CD4-positive, alpha-beta T cell treated with Interleukin-10 for 1 hour (primary cell): ENCODE measurements at regions not wholly inside any gene's neighbourhood (a gene's known extent, or its start where the extent isn't known, plus 50 kb on each side); places are given as distances from the start of the nearest gene placed in this dataset.

Experiments
- DNase-seq: peaks from one replicate; pipeline ENCODE4 v3.0.0-alpha.2; 2020

DNA sequence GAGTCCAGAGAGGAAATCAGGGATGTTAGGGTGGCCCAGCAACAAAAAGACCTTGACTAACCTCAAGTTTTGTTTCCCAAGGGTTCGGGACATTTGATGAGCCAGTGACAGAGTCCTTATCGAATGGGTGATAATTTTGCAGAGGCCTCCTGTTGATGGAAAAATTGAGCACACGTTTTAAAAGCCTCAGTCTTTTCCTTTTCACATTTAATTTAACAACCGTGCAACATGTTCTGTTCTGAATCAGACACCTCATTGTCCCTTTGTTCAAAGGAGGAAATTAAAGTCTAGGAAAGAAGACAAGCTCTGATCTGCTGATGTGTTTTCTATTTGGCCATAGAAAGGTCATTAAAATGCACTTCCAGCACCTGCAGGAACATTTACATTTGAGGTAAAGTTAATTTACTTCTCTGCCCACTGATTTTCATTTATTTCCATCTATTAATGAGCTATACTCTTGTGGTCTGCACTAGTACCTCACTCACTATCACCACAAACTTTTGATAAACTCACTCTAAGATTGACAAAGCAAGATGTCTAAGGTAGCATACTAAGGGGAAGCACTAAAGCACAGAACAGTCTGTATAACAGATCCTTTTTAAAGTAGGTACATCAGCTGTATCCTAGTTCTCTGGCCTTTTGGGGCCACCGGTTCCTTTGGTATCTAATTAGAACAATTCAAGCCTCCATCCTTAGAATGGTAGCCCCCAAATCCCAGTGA lies 147.0 kb downstream of the RPAP3 start:
- DNase-seq, result no peak

DNA sequence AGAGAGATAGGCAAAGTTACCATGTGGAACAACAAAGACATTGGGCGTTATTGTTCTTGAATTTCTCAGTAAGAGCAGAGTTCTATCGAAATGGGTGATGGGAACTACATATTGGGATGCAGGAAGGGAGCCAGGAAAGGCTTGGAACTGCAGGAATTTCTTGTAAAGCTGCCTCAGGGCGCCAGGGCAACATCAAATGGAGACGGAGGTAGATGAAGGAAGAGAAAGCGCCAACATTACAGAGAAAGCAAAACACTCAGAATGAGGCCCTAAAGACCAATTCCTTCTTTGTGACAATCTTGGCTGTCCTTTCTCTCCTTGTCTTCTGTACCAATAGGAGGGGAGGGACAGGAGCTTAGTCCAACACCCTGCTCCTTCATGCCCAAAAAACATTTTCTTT lies 148.4 kb downstream of the RPAP3 start:
- DNase-seq, result no peak

DNA sequence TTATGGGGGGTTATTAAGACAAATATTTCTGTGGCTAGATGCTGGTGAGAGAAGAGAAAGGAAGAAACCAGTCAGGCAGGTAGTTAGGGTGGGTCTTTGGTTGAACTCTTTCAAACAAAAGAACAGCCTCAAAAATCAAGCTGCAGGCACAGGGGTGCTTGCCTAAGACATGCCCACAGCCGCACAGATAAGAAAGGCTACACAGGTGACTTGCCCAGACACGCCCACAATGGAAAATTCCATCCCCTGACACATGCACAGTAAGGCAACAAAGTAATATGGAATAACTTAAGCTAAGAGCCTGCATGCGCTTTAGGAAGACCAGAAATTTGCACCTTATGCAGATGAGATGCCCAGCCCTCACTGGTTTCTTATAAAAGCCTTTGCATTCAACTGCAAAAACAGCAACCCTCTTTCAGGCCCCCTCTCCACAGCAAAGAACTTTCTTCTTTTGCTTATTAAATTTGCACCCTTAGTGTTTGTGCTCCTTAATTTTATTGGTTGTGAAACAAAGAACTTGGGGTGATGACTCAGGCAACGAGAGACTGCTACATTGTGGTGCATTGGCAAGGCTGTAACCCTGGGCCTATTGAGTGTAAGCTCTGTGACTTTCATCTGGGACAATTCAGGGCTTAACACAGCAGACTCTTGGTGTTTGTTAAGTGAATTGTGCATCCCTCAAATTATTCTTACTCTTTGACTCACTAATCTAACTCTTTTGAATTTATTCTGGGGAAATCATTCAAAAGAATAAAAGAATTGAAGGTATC lies 149.4 kb downstream of the RPAP3 start:
- no peak for DNase-seq

DNA sequence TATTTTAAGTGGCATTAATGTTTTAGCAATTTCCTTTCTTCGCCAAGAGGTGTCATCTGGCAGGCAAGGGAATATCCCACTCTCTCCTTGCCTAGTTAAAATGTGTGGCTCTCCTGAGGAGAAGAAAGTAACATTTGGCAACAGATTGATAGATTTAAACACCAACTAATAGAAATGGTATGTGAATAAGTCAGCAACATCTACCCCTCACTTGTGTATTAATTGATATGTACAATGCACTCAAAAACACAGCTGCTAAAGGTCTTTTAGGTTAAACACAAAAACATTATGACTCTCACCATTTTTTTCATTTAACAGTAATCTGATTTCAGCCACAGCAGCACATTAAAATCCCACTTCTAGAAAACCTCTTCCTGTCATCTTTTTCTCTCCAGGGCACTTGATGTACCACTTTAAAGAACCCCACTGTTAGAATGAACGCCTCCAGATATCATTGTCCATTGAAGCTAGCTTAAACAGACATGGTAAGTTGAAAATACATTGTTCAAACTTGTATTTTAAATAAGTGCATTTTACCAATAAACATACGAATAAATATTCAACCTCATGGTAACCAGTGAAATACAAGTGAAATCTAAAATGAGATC lies 151.7 kb downstream of the RPAP3 start:
- no peak for DNase-seq

DNA sequence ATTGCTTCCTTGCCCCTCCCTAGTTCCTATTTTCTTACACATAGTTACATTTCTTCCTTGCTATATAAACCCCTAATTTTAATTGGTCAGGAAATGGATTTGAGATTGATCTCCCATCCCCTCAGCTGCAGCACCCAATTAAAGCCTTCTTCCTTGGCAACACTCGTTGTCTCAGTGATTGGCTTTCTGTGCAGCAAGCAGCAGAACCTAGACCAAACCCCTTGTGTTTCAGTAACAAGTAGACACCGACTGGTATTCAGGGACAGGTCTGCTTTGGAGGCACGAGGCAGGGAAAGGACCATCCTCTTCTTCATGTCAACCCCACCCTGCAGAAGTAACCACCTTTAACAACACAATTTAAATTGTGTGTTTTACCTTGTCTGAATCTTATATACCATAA lies 152.6 kb downstream of the RPAP3 start:
- DNase-seq, result no peak

DNA sequence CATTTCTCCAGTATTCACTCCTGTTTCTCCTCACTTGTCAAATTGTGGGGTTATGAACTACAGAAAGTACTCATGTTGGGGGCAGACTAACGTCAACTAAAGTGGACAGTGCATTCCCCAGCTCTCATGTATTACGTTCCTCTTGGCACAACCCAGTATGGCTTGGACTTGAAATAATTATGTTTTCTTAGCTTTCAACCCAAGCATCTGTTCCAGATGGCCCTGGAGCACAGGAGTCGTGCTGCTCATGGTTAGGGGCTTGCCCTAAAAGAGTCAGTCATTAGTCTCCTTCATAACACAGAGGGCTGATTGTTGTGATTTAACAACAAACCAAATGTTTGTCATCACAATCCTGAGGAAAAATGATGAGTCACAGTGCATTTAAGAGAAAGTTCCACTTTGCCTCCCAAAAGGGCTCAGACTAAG lies 154.4 kb downstream of the RPAP3 start:
- DNase-seq, result no peak

DNA sequence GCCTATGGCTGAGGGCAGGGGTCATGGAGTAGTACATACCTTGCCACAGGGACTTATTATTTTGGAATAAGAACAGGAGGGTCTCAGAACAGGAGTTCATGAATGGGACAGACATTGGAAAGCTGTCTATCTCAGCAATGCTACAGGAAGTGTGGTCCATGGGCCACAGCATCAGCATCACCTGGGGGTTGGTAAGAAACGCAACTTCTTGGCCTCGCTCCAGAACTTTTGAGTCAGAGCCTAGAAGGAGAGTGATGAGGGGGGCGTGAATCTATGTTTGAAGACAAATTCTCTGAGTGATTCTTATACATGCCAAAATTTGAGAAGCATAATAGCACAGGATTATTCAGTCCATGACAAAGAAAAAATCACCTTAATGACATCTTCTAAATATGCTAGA lies 156.6 kb downstream of the RPAP3 start:
- no peak for DNase-seq

DNA sequence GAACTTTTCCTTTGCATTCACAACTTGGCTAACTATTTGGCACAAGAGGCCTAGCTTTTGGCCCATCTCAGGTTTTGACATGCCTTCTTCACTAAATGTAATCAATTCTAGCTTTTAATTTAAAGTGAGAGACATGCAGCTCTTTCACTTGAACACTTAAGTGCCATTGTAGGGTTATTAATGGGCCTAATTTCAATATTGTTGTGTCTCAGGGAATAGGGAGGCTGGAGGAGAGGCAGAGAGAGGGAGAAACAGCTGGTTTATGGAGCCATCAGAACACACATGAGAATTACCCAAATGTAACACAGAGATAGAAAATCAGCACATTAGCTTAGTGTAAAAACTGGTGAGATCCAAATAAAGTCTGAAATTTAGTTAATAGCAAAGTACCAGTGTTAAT lies 157.4 kb downstream of the RPAP3 start:
- no peak for DNase-seq

DNA sequence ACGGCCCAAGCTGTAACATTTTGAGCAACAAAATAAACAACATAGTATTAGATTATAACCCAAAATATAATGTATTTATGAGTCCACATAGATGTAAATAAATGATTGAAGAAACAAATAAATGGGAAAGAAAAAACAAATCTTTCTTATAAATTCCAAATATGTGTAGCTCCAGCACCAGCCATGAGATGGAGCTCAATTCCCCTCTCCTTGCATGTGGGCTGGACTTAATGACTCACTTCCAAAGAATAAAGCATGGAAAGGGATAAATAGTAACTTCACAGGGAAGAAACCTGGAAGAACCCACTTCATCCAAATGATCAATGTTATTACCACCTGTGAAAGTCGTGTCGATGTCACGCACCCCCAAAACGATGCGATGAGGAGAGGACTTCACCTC lies 158.8 kb downstream of the RPAP3 start:
- DNase-seq, result no peak

DNA sequence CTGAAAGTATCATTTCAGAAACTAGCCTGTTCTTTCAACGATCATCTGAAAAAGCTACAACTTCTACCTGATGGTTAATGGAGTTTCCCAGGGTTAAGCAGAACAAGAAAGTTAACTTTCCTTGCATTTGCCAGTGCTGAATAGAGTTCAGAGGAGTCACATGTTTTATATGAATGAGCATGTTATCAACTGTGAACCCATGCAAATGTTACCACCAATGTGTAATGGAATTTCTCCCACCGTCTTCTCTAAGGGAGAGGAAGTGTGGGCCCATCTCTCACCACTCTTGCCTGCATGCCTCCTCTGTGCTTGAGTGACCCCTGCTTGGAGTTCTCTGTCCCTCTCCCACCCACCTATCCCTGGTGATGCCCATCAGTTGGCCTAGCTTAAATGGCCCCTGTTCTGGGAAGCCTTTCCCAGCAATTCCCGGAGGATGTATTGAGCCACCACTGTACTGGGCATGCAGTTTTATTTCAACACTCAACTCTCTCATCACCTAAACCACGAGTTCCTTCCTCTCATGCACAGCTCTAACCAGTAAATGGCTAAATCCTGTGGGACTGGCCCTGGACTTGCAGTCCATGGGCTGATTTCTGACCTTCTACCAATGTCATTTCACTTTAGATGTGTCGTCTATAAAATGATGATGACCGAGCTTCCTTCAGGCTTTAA lies 159.8 kb downstream of the RPAP3 start:
- no peak for DNase-seq

DNA sequence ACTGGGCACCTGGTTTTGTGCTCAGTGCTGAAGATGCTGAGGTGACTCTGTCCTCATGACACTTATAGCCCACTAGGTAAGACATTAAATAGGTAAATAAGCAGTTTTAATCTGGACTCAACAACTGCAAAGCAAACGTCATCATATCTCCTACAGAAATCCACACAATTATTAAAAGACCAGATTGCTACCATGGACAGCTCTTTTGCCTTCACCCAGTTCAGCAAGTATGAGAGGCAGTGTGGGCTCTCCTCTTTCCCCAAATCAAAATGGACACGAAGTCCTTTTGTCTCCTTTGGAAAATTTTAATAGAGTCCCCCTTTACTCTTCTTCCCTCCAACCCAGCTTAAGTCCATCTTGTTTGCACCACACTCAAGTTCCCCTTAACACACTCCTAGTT lies 171.1 kb downstream of the RPAP3 start:
- DNase-seq, result no peak

DNA sequence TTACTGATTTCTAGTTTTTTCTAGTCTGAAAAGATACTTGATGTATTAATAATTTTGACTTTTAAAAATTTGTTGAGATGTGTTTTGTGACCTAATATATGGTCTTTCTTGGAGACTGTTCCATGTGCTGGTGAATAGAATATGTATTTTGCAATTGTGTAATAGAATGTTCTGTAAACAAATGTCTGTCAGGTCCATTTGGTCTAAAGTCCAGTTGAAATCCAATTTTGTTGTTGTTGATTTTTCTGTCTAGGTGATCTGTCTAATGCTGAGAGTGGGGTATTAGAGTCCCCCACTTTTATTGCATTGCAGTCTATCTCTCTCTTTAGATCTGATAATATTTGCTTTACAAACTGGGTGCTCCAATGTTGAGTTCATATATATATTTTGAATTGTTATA lies 175.8 kb downstream of the RPAP3 start:
- no peak for DNase-seq

DNA sequence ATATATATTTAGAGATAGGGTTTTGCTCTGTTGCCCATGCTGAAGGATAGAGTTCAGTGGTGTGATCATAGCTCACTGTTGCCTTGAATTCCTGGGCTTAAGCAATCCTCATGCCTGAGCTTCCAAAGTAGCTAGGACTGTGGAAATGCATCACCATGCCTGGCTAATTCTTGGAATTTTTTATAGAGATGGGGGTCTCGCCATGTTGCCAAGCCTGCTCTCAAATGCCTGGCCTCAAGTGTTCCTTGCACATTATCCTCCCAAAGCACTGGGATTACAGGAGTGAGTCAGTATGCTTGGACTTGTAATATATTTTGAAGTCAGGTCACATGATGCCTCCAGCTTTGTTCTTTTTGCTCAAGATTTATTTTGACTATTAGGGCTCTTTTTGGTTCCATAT lies 178.0 kb downstream of the RPAP3 start:
- no peak for DNase-seq

DNA sequence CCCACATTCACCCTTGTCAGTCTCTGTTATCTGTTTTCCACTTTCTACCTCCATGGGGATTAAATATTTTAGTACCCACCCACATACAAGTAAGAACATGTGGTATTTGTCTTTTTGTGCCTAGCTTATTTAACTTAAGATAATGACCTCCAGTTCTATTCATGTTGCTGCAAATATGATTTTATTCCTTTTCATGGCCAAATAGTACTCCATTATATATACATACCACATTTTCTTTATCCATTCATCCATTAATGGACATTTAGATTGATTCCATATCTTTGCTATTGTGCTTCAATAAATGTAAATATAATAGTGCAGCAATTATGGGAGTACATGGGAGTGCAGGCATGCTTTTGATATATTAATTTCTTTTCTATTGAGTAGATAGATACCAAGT lies 185.8 kb downstream of the RPAP3 start:
- DNase-seq, result no peak

DNA sequence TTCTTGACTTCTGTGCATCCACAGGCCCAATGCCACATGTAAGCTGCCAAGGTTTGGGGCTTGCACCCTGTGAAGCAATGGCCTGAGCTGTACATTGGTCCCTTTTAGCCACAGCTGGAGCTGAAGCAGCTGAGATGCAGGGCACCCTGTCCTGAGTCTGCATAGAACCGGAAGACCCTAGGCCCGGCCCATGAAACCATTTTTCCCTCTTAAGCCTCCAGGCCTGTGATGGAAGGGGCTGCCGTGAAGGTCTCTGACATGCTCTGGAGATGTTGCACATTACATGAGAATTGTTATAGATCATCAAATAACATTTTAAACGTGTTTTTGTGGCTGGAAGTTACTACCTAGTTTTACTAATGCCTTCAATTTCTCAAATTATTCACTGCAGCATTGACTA lies 188.7 kb downstream of the RPAP3 start:
- no peak for DNase-seq

DNA sequence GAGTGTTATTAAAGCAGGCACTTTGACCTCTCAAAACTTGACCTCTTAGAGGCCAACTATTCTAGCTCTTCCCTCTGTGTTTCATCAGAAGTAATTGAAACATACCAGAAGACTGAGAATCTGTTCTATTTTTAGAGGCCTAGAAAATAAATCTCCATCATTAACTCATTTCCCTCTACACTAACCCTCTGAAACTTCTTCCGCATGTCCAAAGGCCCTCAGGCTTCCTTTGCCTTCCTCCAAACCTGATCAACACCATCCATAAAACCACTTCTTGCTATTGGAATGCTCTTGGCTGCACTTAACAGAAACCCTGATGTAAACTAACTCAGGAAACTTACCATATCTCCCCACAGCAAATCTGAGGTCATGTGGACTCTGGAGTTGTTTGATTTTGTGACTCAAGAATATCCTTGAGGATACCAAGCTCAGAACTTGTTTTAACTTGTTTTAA lies 196.4 kb downstream of the RPAP3 start:
- DNase-seq, result no peak

DNA sequence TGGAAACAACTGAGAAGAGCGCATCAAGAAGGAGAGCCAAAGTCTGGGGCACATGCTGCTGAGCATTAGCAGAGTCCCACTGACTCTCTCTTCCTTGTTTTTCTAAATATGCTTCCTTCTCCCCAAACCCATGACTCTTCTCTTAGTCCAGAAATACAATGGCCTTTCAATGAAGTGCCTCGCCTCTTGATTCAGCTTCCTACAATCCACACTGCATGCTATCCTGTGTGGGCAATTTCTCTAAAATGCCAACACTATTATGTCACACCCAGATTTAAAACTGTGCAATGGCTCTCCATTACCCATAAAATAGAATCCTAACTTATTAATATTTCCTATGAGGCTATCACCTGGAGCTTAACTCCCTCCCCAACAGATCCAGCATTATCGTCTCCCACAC lies 198.6 kb downstream of the RPAP3 start:
- no peak for DNase-seq

DNA sequence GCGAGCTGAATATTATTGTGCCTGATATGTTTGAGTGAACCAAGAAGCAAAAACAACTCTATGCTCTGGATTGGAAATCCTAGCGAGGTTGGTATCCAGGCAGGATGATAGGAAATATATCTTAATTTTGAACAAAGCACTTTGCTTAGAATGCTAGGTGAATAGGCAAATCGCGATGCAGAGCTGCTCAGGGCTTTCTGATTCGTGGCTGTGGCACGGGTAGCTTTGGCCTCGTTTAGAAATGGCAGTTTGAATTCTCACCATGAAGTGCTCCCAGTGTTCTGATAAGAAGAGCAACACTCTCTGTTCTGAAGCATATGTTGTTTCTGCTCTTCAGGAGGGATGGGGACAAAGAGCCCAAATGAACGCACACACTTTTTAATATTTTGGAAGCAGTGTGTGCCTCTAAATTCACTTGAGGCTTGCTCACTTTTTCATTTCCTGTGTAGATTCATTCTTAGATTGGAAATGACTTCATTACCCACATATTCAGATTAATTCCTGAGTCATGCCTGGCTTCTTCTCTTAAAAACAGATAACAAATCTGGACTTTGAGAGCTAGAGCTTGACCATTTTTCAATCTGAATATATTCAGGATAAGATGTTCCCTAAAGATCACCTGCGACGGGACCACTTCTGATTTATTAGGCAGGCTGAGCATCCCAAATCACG lies 200.9 kb downstream of the RPAP3 start:
- DNase-seq, result no peak

DNA sequence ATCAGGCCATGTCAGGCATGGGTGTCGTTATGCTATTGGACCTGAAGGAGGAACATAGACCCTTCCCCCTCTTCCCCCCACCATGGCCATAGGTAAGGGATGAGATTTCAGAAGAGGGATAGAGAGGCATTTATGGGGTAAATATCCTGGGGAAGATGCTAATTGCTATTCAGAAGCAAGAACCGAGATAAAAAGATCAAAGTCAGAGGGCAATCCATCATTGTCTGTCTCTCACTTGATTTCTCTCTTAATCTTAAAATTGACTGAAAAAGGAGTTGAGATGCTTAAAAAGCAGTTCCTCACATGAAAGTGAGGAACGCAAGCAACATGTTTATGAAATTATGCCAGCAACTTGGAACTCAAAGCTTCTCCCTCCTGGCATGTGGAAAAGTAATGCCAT lies 212.0 kb downstream of the RPAP3 start:
- DNase-seq, result no peak

DNA sequence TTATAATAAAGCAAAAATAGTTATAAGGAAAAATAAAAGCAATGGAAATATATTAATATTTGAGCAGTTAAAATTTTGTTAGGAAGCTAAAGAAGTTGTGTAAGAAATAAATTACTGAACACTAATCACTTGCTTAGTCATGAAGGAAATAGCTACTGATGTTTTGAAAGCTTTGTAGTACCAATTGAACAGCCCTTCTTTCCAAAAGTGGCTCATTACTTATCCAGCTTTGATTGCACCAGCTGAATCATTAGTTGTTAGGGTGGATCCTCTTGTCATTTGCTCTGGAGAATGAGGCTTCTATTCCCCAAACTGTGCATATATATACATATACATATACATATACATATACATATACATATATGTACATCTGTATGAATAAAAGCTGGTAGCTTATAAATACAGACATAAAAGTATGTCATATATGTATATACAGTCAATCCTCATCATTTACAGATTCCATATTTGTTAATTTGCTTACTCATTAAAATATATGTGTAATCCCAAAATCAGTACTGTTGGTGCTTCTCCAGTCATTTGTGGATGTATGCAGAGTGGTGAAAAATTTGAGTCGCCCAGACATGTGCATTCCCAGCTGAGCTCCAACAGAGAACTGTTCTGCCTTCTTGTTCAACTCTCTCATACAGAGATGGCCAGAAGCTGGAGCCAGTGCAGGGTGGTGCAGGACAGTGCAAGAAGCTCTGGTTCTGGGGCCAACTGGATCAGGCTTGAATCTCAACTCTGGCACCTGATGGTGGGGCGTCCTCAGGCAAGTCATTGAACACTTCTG lies 214.1 kb downstream of the RPAP3 start:
- DNase-seq, result no peak

DNA sequence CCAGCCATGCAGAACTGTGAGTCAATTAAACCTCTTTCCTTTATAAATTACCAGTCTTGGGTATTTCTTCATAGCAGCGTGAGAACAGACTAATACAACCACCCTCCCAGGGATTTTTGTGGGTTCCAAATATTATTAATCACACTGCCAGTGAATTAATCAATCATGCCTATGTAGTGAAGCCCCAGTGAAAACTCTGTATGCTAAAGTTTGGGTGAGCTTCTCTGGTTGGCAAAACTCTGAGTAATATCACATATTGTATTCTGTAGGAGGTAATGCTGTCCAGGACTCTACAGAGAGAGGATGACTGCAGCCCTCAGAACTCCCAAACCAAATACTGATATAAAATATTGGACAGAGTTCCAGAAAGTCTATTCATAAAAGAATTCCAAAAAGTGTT lies 216.9 kb downstream of the RPAP3 start:
- no peak for DNase-seq

DNA sequence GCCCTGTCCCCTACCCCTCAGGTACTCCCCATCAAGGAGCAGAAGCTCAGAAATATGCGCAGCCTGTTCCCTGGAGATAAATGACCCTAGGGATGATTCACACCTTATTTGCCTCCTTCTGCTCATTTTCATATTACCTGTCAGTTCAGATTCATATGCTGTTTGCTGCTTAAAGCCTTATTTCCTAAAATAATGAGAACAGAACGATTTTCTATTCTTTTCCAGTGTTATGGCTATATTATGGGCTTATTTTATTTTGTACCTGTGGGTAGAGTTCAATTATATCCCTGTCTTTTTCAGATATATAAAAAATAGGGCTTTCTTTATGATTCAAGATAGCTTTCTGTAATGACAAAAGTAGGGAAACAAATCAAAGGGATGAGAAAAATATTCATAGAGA lies 224.8 kb downstream of the RPAP3 start:
- DNase-seq, result no peak
